Stimulated activated CD4-positive, alpha-beta T cell treated with anti-CD3 and anti-CD28 coated beads, TNF-alpha, amount 100 ng/mL, for 1 hour (primary cell): ENCODE measurements at regions not wholly inside any gene's neighbourhood (a gene's known extent, or its start where the extent isn't known, plus 50 kb on each side); places are given as distances from the start of the nearest gene placed in this dataset.

Experiments
- DNase-seq, 3 donors: peaks; one replicate each; pipeline ENCODE4 v3.0.0-alpha.2; 2020; ENCODE audit warnings: low read depth in 3 of 3, low spot score in 1 of 3

GRCh38 chr13:107277911-107278310, 710.0 kb upstream of the ARGLU1 start:
- no peak for DNase-seq

- DNase-seq = no peak
These were observed 709.0 kb upstream of the ARGLU1 start for GRCh38 chr13:107276936-107277335.

GRCh38 chr13:107275945-107276614, 708.1 kb upstream of the ARGLU1 start:
- no peak for DNase-seq

- DNase-seq = no peak
These were observed 707.4 kb upstream of the ARGLU1 start for GRCh38 chr13:107275312-107275711.

- no peak for DNase-seq
These were observed 703.3 kb upstream of the ARGLU1 start for GRCh38 chr13:107271227-107271626.

- no peak for DNase-seq
These were observed 698.7 kb upstream of the ARGLU1 start for GRCh38 chr13:107266657-107267056.

- DNase-seq = no peak
These were observed 690.8 kb upstream of the ARGLU1 start for GRCh38 chr13:107258599-107259187.

- DNase-seq = no peak
These were observed 686.5 kb upstream of the ARGLU1 start for GRCh38 chr13:107254392-107254791.

- no peak for DNase-seq
These were observed 684.5 kb upstream of the ARGLU1 start for GRCh38 chr13:107252428-107252827.

- DNase-seq = no peak
These were observed 684.1 kb upstream of the ARGLU1 start for GRCh38 chr13:107252021-107252420.

GRCh38 chr13:107251341-107251740, 683.4 kb upstream of the ARGLU1 start:
- DNase-seq = no peak

GRCh38 chr13:107250628-107251027, 682.7 kb upstream of the ARGLU1 start:
- no peak for DNase-seq

GRCh38 chr13:107244241-107244640, 676.3 kb upstream of the ARGLU1 start:
- no peak for DNase-seq

GRCh38 chr13:107242138-107242537, 674.2 kb upstream of the ARGLU1 start:
- no peak for DNase-seq

- DNase-seq = no peak
These were observed 673.4 kb upstream of the ARGLU1 start for GRCh38 chr13:107241381-107241780.

- no peak for DNase-seq
These were observed 671.3 kb upstream of the ARGLU1 start for GRCh38 chr13:107239213-107239612.

GRCh38 chr13:107238262-107238981, 670.5 kb upstream of the ARGLU1 start:
- no peak for DNase-seq

- no peak for DNase-seq
These were observed 666.6 kb upstream of the ARGLU1 start for GRCh38 chr13:107234319-107235073.

GRCh38 chr13:107233541-107233940, 665.6 kb upstream of the ARGLU1 start:
- DNase-seq = no peak

- DNase-seq = no peak
These were observed 664.0 kb upstream of the ARGLU1 start for GRCh38 chr13:107231944-107232343.

GRCh38 chr13:107223867-107224266, 655.9 kb upstream of the ARGLU1 start:
- DNase-seq = no peak

- DNase-seq = no peak
These were observed 654.7 kb upstream of the ARGLU1 start for GRCh38 chr13:107222597-107222996.
